Breast epithelium (tissue), 3 donors: ENCODE measurements at regions not wholly inside any gene's neighbourhood (a gene's known extent, or its start where the extent isn't known, plus 50 kb on each side); places are given as distances from the start of the nearest gene placed in this dataset.

ENCODE experiments used
- CTCF ChIP-seq, 3 donors: fragments of 450-650 bp; IDR thresholded peaks; one replicate each; pipeline ENCODE4 v1.5.1; 2016 to 2017; ENCODE audit warnings: antibody characterized with exemption in 3 of 3, mild to moderate bottlenecking in 3 of 3, moderate library complexity in 3 of 3
- POLR2A ChIP-seq: fragments of 450-650 bp; IDR thresholded peaks from one replicate; pipeline ENCODE4 v1.6.1; 2016; ENCODE audit warnings: antibody characterized with exemption, mild to moderate bottlenecking, moderate library complexity

GRCh38 chr18:5064841-5065370 lies 132.2 kb downstream of the AKAIN1 start:
- TF ChIP-seq CTCF (IDR thresholded peaks at IDR 0.05): no peak
- no peak for TF ChIP-seq POLR2A
